Cardiac fibroblast (primary cell): ENCODE measurements at regions not wholly inside any gene's neighbourhood (a gene's known extent, or its start where the extent isn't known, plus 50 kb on each side); places are given as distances from the start of the nearest gene placed in this dataset.

Source experiments
- DNase-seq, 2 donors: peaks; one replicate each; pipeline versions ENCODE4 v3.0.0 to v3.0.0-alpha.2; 2010; ENCODE audit warnings: low read depth in 2 of 2
- H3K4me3 ChIP-seq, 2 donors: replicated peaks in 1 of 2; 1 replicate in 1 of 2; 2 replicates in 1 of 2; pipeline ENCODE4 v1.5.1; 2011; ENCODE audit warnings: low read depth in 2 of 2, low read length in 2 of 2, mild to moderate bottlenecking in 2 of 2, moderate library complexity in 1 of 2
- TF ChIP-seq, protein P1 (sequence below): IDR thresholded peaks from one replicate; pipeline ENCODE4 v1.5.1; 2011; ENCODE audit warnings: low read depth, mild to moderate bottlenecking, low read length, inconsistent platforms

DNA sequence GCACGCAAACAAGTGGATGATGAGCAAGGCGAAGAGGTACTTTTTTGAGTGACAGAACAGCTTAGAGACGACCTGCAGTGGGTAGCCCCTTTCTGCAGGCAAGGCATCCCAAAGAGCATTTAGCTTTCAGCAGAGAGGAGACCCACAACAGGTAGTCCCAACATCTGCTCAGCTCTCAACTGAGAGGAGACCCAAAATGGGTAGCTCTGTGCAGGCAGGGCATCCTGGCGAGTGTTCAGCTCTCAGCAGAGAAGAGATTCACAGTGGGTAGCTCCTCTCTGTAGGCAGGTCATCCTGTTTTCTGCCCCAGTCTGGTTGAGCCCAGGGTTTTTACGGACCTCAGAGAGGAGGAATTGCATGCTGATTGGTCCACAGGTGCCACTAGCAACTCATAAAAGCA, 2396.1 kb upstream of the C9orf72 start:
- TF ChIP-seq, protein P1, sequence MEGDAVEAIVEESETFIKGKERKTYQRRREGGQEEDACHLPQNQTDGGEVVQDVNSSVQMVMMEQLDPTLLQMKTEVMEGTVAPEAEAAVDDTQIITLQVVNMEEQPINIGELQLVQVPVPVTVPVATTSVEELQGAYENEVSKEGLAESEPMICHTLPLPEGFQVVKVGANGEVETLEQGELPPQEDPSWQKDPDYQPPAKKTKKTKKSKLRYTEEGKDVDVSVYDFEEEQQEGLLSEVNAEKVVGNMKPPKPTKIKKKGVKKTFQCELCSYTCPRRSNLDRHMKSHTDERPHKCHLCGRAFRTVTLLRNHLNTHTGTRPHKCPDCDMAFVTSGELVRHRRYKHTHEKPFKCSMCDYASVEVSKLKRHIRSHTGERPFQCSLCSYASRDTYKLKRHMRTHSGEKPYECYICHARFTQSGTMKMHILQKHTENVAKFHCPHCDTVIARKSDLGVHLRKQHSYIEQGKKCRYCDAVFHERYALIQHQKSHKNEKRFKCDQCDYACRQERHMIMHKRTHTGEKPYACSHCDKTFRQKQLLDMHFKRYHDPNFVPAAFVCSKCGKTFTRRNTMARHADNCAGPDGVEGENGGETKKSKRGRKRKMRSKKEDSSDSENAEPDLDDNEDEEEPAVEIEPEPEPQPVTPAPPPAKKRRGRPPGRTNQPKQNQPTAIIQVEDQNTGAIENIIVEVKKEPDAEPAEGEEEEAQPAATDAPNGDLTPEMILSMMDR: no peak
- no peak for DNase-seq
- no peak overlapping the region for H3K4me3 ChIP-seq

DNA sequence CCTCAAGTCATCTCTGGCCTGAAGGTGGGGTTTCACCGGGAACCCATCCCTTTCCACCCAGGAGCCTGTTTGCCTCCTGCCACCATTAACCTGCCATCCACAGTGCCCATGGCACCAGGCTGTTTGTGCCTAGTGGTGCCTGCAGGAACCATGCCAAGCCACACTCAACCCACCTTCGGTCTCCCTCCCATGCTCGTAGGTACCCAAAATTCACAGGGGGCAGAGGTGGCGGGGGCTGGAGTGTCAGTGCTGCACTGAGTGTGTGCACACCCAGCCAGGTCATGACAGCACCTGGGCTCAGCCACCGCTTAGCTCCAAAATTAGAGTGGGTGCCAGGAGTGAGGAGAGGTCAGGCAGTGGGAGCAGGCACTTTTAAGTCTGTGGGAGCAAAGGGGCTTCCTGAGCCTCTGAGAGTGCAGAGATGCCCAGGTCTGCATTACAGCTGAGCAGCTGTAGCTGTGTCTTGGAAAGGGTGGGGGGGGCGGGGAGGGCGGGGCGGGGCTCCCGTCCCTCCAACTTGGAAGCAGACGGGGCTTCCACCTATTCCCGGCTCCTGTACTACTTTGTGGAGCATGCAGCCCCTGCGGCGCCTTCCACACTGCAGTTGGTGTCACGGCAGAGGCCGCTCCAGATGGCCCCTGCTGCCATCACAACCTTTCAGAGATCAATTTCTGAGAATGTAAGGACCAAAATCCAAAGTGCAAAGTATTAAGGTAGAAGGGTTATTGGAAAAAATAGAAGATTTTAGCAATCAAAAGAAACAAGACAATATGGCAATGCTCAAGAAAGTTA, 2396.8 kb upstream of the C9orf72 start:
- H3K4me3 ChIP-seq: no peak overlapping the region
- TF ChIP-seq, protein P1: no peak
- DNase-seq: no peak

DNA sequence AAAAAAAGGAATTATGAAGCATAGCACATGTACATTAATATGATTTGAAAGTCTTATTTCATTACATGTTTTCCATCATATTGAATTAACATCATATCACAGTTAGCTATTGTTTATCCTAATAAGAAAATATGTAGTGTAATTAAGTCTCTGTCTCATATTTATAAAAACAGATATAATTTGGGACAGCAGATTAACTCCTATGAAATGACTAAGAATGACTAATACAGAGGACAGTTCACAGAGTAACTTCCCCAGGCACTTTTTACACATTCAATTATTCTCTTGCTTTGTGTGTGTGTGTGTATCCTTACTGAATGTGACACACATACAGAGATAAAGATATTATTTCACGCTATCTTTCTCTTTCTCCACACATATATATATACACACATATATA, 2400.9 kb upstream of the C9orf72 start:
- DNase-seq: no peak
- no peak overlapping the region for H3K4me3 ChIP-seq
- TF ChIP-seq, protein P1: no peak

DNA sequence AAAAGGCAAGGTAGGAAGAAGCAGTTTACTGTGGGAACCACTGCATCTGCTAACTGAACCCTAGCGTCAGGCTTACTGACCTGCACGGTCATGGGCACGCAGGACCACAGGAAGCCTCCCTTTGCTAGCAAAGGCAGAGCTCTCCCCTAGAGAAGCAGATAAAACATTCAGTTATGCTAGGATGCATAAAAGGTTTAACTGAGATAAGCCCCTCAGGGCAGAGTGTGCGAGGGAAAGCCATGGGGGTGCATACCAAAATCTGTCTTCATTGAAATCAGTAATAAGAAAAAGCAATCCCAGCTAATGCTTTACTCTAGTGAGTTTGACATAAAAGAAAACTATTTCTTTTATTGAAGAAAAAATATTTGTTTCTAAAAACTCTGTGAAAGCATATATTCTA, 2403.7 kb upstream of the C9orf72 start:
- TF ChIP-seq, protein P1: no peak
- no peak for DNase-seq
- no peak overlapping the region for H3K4me3 ChIP-seq

DNA sequence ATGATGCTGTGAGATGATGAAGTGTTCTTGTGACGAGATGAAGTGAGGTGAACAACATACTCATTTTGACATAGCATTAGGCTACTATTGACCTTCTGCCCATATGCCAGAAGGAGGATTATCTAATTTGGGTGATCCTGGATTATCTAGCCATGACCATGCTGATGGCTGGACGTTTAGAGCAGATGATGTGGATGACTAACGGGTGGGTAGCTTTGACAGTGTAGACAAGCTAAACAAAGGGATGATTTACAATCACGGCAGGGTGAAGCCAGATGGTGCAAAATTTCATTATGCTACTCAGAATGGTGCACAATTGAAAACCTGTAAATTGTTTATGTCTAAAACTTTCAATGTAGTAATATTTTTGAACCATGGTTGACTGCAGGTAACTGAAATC, 2403.4 kb upstream of the ACO1 start:
- no peak overlapping the region for H3K4me3 ChIP-seq
- TF ChIP-seq, protein P1: no peak
- no peak for DNase-seq

DNA sequence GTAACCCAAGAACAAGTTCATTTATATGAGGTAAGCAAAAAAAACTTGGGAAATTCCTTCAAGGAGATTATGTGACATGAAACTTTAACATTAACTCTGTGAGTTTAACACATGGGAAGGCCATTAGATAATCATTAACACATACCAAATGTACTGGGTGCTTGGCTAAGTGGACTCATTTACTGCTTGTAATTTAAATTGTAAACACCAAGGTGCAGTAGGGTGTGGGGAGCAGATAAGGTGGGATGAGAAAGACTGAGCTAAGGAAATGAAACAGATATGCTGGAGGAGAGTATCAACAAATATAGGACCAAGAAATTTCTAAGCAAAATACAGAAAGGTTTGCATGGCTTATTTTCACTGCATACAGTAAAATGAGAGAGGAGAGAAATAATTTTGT, 2384.8 kb upstream of the ACO1 start:
- TF ChIP-seq, protein P1: no peak

DNA sequence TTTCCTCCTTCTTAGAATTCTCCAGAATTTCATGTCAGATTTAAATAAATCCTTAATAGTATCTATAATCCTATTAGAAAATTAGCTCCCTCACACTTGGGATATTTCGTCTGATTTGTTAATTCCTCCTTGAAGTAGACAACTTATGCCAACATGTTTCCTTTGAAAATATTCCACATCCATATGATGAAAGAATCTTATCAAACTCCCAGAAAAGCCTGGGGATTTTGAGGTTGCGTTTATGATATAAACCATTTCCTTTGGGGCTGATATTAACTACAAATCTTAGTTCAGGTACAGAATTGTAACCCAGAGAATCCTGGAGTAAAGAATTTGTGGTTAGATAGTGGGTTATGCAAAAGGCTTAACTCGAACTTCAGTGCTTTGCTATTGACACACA, 2373.8 kb upstream of the ACO1 start:
- TF ChIP-seq, protein P1: no peak

More for the DNA sequence above, 2384.8 kb upstream of the ACO1 start:
- H3K4me3 ChIP-seq: no peak overlapping the region
- no peak for DNase-seq

More for the DNA sequence above, 2373.8 kb upstream of the ACO1 start:
- no peak for DNase-seq
- no peak overlapping the region for H3K4me3 ChIP-seq
